ENCODE measurements at regions not wholly inside any gene's neighbourhood (a gene's known extent, or its start where the extent isn't known, plus 50 kb on each side); places are given as distances from the start of the nearest gene placed in this dataset.
"Not testable (repeated sequence)": the region's sequence is repeated elsewhere in the genome, so short reads cannot be mapped to it uniquely, and the experiment has no call there.

GRCh38 chr18:14936313-14936712, 188.3 kb downstream of the ANKRD30B start:
- DNase-seq: no peak

GRCh38 chr18:14937271-14937670, 189.3 kb downstream of the ANKRD30B start:
- no peak for DNase-seq

GRCh38 chr18:14939141-14939540, 191.2 kb downstream of the ANKRD30B start:
- DNase-seq: no peak

GRCh38 chr18:14940106-14940505, 192.1 kb downstream of the ANKRD30B start:
- not testable (repeated sequence) for DNase-seq

GRCh38 chr18:14940735-14941134, 192.8 kb downstream of the ANKRD30B start:
- DNase-seq: no peak

- DNase-seq: peak; percentile 3
Observed at GRCh38 chr18:14941256-14941655, 193.3 kb downstream of the ANKRD30B start.

GRCh38 chr18:14941792-14942191, 193.8 kb downstream of the ANKRD30B start:
- DNase-seq: no peak

GRCh38 chr18:14942275-14942674, 194.3 kb downstream of the ANKRD30B start:
- no peak for DNase-seq

- no peak for DNase-seq
Observed at GRCh38 chr18:14943486-14943885, 195.5 kb downstream of the ANKRD30B start.

- DNase-seq: no peak
Observed at GRCh38 chr18:14943967-14944636, 196.1 kb downstream of the ANKRD30B start.

- no peak for DNase-seq
Observed at GRCh38 chr18:14944838-14945237, 196.9 kb downstream of the ANKRD30B start.

GRCh38 chr18:14945286-14945685, 197.3 kb downstream of the ANKRD30B start:
- no peak for DNase-seq

GRCh38 chr18:14945984-14946383, 198.0 kb downstream of the ANKRD30B start:
- no peak for DNase-seq

- not testable (repeated sequence) for DNase-seq
Observed at GRCh38 chr18:14946741-14947470, 198.9 kb downstream of the ANKRD30B start.

GRCh38 chr18:14947482-14948162, 199.7 kb downstream of the ANKRD30B start:
- peak; percentile 3 for DNase-seq

GRCh38 chr18:14948163-14948540, 200.2 kb downstream of the ANKRD30B start:
- DNase-seq: no peak

GRCh38 chr18:14949800-14950664, 202.1 kb downstream of the ANKRD30B start:
- no peak for DNase-seq

GRCh38 chr18:14952444-14953077, 204.6 kb downstream of the ANKRD30B start:
- DNase-seq: not testable (repeated sequence)

GRCh38 chr18:14958701-14959100, 210.7 kb downstream of the ANKRD30B start:
- no peak for DNase-seq

GRCh38 chr18:14959550-14959949, 211.6 kb downstream of the ANKRD30B start:
- DNase-seq: no peak

- DNase-seq: no peak
Observed at GRCh38 chr18:14961991-14962390, 214.0 kb downstream of the ANKRD30B start.

- DNase-seq: no peak
Observed at GRCh38 chr18:14962626-14963025, 214.7 kb downstream of the ANKRD30B start.

Data from tongue (tissue), 1 donor.